Anterior cingulate cortex (tissue), 58 donors: ENCODE measurements at regions not wholly inside any gene's neighbourhood (a gene's known extent, or its start where the extent isn't known, plus 50 kb on each side); places are given as distances from the start of the nearest gene placed in this dataset.
"Not testable (repeated sequence)": the region's sequence is repeated elsewhere in the genome, so short reads cannot be mapped to it uniquely, and the experiment has no call there.

Experiments
- DNase-seq, 58 donors: peaks; one replicate each; lab custom pipeline; 2025; lab: John Stamatoyannopoulos, UW

DNA sequence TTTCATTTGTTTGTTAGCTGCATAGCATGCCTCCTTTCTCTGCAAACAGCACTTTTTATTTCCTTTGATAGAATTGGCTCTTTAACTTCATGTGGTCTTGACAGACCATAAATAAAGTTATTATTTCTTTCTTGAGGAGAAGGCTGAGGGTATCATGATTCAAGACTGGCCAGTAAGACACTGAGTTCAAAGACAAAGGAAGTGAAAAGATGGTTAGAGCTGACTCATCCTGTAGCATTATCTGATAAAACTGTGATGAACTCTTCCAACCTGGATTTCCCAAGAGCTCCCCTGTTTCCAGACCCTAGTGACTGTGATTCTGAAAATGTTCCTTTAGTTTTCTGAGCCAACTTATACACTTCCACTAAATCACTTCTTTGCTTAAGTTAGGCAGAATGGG lies 179.3 kb upstream of the FAT3 start:
- DNase-seq: no peak

DNA sequence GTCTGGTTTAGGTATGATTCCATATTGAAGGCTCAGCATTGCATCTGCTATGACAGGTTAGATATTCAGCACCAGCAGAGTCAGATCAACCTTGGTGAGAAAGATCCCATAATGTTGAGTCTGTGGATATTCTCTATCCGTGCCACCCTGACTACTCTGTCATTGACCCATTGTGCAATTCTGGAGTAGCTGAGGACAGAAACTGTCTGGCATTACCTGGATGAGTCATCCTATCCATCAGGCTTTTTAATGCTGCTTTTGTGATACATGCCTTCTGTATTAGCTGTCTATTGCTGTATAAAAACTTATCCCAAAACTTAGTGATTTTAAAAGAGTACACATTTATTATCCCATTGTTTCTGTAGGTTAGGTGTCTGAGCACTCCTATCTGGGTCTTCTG lies 189.1 kb upstream of the FAT3 start:
- DNase-seq: no peak

DNA sequence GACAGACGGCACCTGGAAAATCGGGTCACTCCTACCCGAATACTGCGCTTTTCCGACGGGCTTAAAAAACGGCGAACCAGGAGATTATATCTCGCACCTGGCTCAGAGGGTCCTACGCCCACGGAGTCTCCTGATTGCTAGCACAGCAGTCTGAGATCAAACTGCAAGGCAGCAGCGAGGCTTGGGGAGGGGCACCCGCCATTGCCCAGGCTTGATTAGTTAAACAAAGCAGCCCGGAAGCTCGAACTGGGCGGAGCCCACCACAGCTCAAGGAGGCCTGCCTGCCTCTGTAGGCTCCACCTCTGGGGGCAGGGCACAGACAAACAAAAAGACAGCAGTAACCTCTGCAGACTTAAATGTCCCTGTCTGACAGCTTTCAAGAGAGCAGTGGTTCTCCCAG lies 197.5 kb upstream of the FAT3 start:
- not testable (repeated sequence) for DNase-seq

DNA sequence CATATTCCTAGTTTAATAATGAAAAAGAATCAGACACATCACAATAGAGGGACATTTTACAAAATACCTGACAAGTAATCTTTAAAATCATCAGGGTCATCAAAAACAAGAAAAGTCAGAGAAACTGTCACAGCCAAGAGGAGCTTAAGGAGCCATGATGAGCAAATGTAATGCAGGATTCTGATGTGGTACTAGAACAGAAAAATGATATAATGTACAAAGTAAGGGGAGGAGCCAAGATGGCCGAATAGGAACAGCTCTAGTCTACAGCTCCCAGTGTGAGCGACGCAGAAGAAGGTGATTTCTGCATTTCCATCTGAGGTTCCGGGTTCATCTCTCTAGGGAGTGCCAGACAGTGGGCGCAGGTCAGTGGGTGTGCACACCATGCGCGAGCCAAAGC lies 198.0 kb upstream of the FAT3 start:
- no peak for DNase-seq

DNA sequence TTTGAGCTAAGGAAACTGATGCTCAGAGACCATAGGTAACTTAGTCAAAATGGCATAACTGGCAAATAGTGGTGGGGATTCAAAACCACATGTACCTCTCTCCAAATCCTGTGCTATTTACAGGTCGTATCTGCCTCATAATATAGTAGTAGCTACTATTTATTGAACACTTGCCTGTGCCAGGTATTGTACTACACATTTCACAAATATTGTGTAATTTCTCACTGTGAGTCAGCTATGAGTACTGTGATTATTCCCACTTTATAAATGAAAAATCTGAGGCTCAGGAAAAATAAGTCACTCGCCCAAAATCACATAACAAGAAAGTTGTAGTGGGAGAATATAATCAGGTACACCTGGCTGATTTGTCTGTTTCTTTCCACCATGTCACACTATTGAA lies 199.8 kb upstream of the FAT3 start:
- no peak for DNase-seq

DNA sequence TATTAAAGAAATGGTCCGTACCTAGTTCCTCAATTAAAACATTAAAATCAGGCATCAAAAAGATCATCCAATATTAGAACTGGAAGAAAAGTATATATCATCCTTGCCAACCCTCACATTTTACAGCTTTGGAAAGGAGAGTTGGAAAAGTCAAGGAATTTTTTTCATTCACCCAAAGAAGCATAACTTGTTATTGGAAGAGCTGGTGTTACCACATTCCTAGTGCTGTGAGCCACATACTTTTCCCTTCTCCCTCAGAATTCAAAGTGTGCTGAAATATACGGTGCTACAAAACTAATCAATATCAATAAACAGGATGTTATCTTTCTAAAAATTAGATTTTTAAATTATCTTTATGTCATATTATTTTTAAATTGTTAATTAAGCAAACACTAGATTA lies 202.1 kb upstream of the FAT3 start:
- no peak for DNase-seq

DNA sequence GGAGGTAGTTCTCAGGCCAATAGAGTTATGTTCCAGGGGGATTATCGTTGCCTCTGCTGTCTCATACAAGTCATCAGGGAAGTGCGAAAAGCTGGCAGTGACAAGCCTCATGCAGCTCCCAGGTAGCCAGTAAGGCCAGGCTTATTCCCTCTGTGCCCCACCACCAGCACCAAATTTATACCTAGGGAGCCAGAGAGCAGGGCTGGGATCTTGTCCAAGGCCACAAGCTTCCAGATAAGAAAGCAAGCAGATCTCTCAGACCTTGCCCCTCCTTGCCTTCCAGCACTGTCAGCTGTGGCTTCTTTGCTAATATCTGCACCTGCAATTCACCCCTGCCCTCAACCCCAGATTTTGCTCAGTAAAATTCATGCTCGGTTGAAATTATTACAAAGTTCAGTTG lies 206.3 kb upstream of the FAT3 start:
- no peak for DNase-seq

DNA sequence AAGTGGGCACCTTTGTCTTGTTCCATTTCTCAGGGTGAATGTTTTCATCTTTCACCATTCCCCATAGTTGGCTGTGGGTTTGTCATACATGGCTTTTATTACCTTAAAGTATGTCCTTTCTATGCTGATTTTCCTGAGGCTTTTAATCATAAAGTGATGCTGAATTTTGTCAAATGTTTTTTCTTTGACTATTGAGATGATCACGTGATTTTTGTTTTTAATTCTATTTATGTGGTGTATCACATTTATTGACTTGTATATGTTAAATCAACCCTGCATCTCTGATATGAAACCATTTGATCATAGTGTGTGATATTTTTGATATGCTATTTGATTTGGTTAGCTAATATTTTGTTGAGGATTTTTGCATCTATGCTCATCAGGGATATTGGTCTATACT lies 216.4 kb upstream of the FAT3 start:
- DNase-seq: no peak

DNA sequence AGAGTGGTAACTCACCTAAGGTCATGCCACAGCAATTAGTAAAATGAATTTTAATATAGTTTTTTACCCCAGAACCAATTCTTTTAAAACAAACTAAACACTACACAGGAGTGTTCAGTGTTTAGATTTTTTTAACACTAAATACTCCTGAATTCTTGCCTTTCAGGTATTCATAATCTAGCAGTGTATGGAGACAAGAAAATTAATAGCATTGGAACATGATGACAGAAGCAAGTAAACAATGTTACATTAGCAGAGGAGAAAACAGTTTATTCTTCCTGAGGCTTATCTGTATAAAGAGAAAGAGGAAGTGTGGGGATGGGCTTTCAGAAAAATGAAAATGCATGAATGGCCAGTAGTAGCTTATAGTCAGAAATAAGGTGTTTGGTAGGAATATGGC lies 222.1 kb upstream of the FAT3 start:
- no peak for DNase-seq

DNA sequence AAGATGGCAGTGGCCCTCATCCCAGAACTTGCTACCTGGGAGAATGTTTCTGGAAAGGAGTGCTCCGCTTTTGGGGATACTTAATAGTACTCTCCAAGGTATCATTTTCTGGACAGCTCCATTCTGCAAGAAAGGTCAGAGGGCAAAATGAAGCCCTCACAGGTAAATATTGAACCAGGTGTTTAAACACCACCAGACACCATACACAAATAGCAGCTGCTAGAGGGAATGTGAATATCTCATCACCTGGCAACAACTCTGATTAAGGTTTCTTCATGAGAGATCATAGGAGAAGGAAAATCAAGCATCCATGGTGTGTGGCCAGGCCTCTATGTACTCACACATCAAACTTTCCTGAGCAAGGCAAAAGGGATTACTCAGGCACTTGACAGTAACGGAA lies 226.1 kb upstream of the FAT3 start:
- no peak for DNase-seq

DNA sequence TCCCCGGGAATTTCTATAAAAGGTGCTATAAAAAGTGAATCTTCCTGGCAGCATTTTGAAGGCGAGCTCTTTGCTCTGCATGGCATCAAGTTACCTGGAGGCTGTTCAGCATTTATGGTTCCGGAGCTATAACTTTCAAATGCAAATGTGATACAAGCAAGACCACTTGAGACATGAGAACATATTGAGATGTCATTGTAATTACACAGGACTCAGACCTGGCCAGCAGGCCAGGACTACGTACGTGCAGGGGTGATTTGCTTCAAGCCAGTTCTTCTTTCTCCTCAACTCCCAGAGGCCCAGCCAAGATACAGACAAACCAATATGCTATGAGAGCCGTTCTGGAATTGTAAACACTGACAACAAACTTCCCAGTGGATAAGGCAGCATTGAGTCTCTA lies 227.4 kb upstream of the FAT3 start:
- no peak for DNase-seq

DNA sequence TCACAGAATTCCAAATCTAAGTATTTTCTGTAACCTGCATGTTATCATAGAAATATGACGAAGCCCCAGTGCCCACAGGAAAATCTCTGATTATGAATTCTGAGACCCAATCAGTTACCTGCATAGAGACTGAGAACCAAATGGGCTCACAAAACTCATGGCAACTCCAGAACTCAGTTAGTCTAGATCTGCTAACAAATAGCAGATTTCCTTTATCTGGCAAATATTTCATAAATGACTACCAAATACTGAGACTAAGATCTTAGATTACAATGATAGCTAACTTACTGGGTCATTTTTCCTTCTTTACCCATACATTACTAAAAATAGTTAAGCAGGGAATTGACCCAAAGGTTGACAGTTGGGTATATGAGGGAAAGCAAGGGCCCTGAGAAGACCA lies 228.1 kb upstream of the FAT3 start:
- no peak for DNase-seq

DNA sequence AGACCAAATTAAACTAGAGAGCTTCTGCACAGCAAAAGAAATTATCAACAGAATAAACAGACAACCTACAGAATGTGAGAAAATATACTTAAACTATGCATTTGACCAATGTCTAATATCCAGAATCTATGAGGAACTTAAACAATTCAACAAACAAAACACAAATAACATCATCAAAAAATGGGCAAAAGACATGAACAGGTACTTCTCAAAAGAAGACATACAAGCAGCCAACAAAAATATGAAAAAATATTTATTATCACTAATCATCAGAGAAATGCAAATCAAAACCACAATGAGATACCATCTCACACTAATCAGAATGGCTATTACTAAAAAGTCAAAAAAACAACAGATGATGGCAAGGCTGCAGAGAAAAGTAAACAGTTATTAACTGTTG lies 236.2 kb upstream of the FAT3 start:
- DNase-seq: not testable (repeated sequence)

DNA sequence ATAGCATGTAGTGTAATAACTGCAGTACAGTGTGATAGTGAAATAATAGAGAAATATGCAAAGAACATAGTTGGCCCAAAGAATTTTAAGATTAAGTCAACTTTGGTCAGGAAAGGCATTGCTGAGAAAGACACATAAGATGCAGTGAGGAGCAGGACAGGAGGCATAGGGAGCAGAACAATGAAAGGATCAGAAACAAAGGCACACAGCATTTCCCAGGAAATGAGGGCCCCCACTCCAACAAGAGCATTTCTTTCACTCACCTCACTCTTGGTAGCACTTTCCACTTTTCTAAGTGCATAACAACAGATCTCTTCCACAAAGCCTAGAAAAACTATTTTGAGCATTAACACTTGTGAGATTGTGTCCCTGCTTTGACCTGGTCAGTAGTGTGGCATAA lies 238.4 kb upstream of the FAT3 start:
- no peak for DNase-seq

DNA sequence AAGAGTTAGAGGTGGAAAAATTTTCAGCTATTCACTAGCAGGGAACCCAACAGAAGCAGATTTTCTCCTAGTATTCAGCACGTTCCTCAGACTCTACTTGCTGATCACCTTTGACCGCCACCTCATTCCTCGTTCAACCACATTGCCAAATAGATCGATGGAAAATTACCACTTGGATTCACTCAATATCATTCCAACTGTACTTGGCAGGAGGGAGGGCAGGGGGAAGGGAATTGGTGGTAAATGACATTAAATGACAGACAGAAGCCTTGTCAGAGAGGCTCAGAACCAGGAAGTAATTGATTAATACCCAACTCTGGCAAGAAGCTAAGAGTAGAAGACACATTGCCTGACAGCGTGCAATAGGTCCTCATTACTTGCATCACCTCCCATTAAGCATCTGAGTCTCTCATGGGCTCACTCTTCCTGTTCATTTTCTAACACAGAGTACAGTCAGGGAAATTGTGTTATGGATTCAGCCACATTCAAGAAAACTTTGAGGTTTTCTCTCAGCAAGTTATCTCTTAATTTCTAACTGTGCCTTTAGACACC lies 240.5 kb upstream of the FAT3 start:
- no peak for DNase-seq

DNA sequence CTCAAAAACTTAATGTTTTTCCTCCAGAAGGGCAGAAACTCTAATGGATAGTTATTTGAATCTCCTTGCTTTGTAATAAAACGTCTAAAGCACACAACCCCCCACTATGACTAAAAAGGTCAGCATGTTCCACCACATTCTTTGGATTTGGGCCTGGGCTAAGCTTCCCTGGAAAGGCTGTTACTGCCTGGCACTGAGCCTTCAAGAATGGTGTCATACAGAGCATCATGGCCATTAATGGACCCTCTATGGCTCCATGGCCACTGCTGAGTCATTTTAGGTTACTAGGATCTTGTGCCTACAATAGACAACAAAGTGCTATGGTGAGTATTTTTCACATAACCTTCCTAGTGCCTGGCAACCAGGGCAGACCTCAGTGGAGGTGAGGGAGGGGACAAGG lies 242.6 kb upstream of the FAT3 start:
- DNase-seq: peak in 3 of 58 donors; percentile 4 to 49 (median 11)

DNA sequence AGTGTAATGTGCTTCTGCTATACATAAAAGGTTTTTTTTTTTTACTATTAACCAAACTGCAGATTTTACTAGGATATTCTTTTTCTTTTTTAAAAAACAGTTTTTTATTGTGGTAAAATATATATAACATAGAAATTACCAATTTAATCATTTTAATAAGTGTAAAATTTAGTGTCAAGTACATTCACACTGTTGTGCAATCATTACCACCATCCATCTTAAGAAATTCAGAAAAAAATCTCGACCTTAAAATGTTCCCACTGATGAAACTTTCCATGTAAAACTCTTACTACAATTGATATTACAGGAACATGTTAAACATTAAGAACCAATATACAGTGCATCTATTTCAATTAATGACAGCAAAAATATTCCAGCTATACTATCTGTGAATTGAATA lies 244.8 kb upstream of the FAT3 start:
- DNase-seq: no peak

DNA sequence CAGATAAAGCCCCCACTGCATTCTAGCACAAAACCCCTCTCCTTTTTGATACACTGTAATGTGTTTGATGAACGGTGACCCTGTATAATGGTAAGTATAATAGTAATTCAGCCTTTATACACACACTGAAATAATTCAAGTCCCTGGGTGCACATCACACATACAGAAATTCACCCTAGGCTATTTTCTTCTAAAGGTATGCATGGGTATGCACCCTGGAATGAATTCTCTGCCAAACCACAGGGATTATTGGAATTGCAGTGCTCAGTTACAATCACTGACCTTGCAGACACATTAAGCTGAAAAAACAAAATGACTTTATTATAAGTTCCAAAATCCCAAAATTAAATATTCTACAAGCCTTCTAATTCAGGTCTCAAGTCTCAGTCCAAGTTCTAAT lies 245.9 kb upstream of the FAT3 start:
- no peak for DNase-seq

DNA sequence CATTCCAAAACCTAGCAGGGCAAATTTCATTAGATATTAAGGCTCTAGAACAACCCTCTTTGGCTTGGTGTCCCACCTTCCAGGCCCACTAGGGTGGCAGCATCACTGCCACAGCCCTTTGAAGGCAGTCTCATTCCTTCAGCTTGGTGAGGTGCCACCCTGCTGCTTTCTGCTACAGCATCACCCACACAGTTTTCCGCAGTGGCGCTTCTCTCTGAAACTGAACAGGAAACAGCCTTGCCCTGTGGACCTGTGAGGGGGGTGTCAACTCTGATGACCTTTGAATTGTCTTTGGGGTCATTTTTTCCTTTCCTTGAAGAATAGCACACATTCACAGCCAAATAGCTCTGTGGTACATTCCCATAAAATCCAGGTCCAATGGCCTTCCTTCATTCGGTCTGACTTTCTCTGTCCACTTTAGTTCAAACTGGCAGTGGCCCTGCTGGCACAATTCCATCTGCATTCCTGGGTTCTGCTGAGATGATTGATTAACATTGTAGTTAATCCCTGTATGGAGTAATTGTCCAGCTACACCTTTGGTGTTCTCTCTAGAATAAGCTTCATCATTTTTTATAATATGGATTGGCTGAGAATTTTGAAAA lies 251.9 kb upstream of the FAT3 start:
- no peak for DNase-seq

DNA sequence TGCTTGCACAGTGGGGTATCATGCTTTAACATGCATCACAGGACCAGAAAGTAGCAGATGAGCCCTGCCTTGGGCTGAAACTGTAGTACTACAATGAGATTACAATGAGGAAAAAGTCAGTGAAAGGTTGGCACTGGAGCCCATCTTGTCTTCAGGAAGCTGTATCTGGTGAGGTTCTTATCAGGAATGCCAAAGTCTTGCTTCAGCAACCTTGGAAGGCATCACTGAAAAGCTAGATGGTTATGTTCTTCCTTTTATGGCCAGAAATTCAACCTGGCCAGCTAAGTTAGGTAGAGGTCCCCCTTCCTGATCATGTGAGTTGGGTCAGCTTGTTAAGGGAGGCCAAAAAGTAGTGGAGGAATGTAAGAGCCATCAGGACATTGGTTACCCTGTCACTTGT lies 254.0 kb upstream of the FAT3 start:
- DNase-seq: no peak

DNA sequence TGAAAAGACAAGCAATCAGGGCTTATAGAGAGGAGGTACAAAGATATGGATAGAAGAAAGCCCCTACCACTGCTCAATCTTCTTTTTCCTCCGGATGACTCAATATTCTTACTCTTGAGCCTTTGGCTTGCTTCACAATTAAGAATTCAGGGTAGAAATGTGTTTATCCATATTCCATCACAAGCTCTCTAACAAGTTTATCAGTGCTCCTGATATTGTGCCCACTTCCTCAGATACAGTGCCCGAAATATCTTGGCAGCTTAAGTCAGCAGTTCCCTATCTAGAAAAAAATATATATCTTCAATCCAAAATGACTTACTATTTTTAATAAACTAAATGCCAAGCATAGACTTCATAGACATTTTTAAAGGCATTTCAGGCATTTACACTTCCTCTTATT lies 255.1 kb upstream of the FAT3 start:
- no peak for DNase-seq

DNA sequence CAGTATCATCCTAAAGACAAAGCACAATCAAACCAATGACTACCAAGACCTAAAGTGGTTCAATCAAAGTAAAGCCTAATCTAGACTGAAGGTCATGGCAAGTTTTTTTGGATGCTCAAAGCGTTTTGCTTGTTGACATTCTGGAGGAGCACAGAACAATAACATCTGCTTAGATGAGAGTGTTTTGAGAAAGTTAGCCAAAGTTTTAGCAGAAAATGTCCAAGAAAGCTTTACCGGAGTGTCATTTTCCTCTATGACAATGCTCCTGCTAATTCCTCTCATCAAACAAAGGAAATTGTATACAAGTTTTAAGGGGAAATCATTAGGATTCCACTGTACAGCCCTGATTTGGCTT lies 256.9 kb upstream of the FAT3 start:
- DNase-seq: no peak

DNA sequence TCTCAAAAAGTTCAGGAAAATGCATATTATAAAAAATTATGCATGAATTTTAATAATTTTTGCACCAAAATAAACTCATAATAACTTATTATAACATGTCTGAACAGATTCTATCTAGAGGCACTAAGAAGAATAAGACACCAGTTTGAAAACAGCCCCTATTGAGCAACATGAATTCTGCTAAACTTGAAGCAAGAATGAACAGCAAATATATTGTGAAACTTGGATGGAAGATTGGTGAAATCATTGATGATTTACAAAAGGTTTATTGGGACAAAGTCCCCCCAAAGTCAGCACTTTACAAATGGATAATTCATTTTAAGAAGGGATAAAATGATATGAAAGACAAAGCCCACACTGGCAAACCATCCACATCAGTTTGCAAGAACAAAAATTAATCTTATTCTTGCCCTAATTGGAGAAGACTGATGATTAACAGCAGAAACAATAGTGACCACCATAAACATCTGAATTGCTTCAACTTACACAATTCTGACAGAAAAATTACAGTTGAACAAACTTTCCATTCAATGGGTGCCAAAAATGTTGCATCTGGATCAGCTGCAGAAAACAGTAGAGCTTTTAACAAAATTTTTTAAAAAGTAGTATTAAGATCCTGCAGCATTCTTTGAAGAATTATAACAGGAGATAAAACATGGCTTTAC lies 257.5 kb upstream of the FAT3 start:
- DNase-seq: no peak
